HG02642 (cell line): ENCODE measurements at regions not wholly inside any gene's neighbourhood (a gene's known extent, or its start where the extent isn't known, plus 50 kb on each side); places are given as distances from the start of the nearest gene placed in this dataset.

ENCODE experiments used
- ATAC-seq: cut with Tn5 transposase; IDR thresholded peaks from one replicate; pipeline ENCODE4 v1.9.1; 2021; ENCODE audit warnings: mild to moderate bottlenecking; ENCODE audit not compliant: unreplicated experiment, poor library complexity

GRCh38 chr1:57894315-57894714 lies 470.5 kb upstream of the DAB1 start:
- ATAC-seq: no peak

- no peak for ATAC-seq
Measured at GRCh38 chr1:57889676-57890320, 465.9 kb upstream of the DAB1 start.

GRCh38 chr1:57887964-57888491 lies 464.2 kb upstream of the DAB1 start:
- ATAC-seq: no peak

GRCh38 chr1:57886376-57886775 lies 462.5 kb upstream of the DAB1 start:
- no peak for ATAC-seq

GRCh38 chr1:57883642-57883995 lies 459.8 kb upstream of the DAB1 start:
- no peak for ATAC-seq

- no peak for ATAC-seq
Measured at GRCh38 chr1:57882934-57883641, 459.2 kb upstream of the DAB1 start.

GRCh38 chr1:57882072-57882471 lies 458.2 kb upstream of the DAB1 start:
- ATAC-seq: no peak

- ATAC-seq: no peak
Measured at GRCh38 chr1:57881639-57882038, 457.8 kb upstream of the DAB1 start.

GRCh38 chr1:57879700-57880099 lies 455.8 kb upstream of the DAB1 start:
- ATAC-seq: no peak

GRCh38 chr1:57874418-57874877 lies 450.6 kb upstream of the DAB1 start:
- ATAC-seq: no peak

- ATAC-seq: no peak
Measured at GRCh38 chr1:57872913-57873312, 449.1 kb upstream of the DAB1 start.

GRCh38 chr1:57868908-57869307 lies 445.0 kb upstream of the DAB1 start:
- no peak for ATAC-seq

- no peak for ATAC-seq
Measured at GRCh38 chr1:57868239-57868638, 444.4 kb upstream of the DAB1 start.

- ATAC-seq: no peak
Measured at GRCh38 chr1:57866998-57867397, 443.1 kb upstream of the DAB1 start.

- ATAC-seq: no peak
Measured at GRCh38 chr1:57860931-57861565, 437.2 kb upstream of the DAB1 start.

GRCh38 chr1:57860325-57860724 lies 436.5 kb upstream of the DAB1 start:
- no peak for ATAC-seq

- ATAC-seq: no peak
Measured at GRCh38 chr1:57858740-57859139, 434.9 kb upstream of the DAB1 start.

- ATAC-seq: no peak
Measured at GRCh38 chr1:57857809-57858208, 433.9 kb upstream of the DAB1 start.

GRCh38 chr1:57854436-57854835 lies 430.6 kb upstream of the DAB1 start:
- no peak for ATAC-seq

- ATAC-seq: no peak
Measured at GRCh38 chr1:57850176-57850940, 426.5 kb upstream of the DAB1 start.

GRCh38 chr1:57848406-57848805 lies 424.5 kb upstream of the DAB1 start:
- ATAC-seq: no peak
